ENCODE measurements at regions not wholly inside any gene's neighbourhood (a gene's known extent, or its start where the extent isn't known, plus 50 kb on each side); places are given as distances from the start of the nearest gene placed in this dataset.
A peak's percentile ranks its signal among the peaks of the same experiment; 100 is the strongest.

GRCh38 chr2:18656048-18656447 lies 66.7 kb upstream of the NT5C1B start (continued):
- TF ChIP-seq NKRF (IDR thresholded peaks at IDR 0.05; ENCODE audit: borderline replicate concordance) = no peak
- TF ChIP-seq MAFF (IDR thresholded peaks at IDR 0.05; ENCODE audit: low read length) = peak; percentile 93
- TF ChIP-seq MXI1 (IDR thresholded peaks at IDR 0.05; ENCODE audit: low read depth, low read length) = no peak
- TF ChIP-seq DACH1 (IDR thresholded peaks at IDR 0.05; ENCODE audit: partially characterized antibody) = no peak
- TF ChIP-seq ATF1 (CRISPR knock-in tag; IDR thresholded peaks at IDR 0.05) = no peak
- TF ChIP-seq ATF1 (tag; IDR thresholded peaks at IDR 0.05) = no peak
- no peak for TF ChIP-seq PBX2 (CRISPR knock-in tag; IDR thresholded peaks at IDR 0.05; ENCODE audit: low read depth)
- TF ChIP-seq PBX2 (tag; conservative IDR thresholded peaks at IDR 0.05; ENCODE audit: low read depth) = no peak
- no peak for TF ChIP-seq LEF1 (IDR thresholded peaks at IDR 0.05)
